ENCODE measurements at regions not wholly inside any gene's neighbourhood (a gene's known extent, or its start where the extent isn't known, plus 50 kb on each side); places are given as distances from the start of the nearest gene placed in this dataset.

GRCh38 chr6:21323577-21323976, 270.0 kb upstream of the SOX4 start:
- Histone ChIP-seq H4K20me1 (ENCODE audit: control insufficient read depth, insufficient read depth, low read length, poor library complexity, severe bottlenecking) (no peaks in the 10 kb centered on the region), H3K4me2 (replicated peaks; ENCODE audit: low read depth, low read length, poor library complexity, severe bottlenecking) (no peak overlapping the region), H3K79me2 (ENCODE audit: control insufficient read depth, insufficient read depth, low read length) (no peaks in the 10 kb centered on the region), H3K4me1 (ENCODE audit: control insufficient read depth in 2 of 2, insufficient read depth in 2 of 2, low read length in 2 of 2) (no peaks in the 10 kb centered on the region), H3K4me3 (ENCODE audit: control extremely low read depth in 1 of 5, extremely low read depth in 1 of 5, insufficient read depth in 1 of 5, low read depth in 2 of 5, low read length in 4 of 5) (no peak overlapping the region), H3K36me3 (replicated peaks in 1 of 2; ENCODE audit: control extremely low read depth in 1 of 2, control insufficient read depth in 1 of 2, extremely low read depth in 1 of 2, insufficient read depth in 2 of 2, low read length in 1 of 2) (no peaks in the 10 kb centered on the region), H3K27me3 (replicated peaks in 1 of 4; ENCODE audit: control extremely low read depth in 1 of 4, control insufficient read depth in 3 of 4, insufficient read depth in 4 of 4, low read length in 3 of 4) (no peaks in the 10 kb centered on the region), H2AFZ (ENCODE audit: insufficient read depth, low read depth, low read length, poor library complexity, severe bottlenecking) (no peak overlapping the region), H3K9me3 (ENCODE audit: control extremely low read depth in 1 of 3, control insufficient read depth in 2 of 3, insufficient read depth in 1 of 3, low read length in 2 of 3) (no peaks in the 10 kb centered on the region), H3K9ac (ENCODE audit: low read length) (no peak overlapping the region), H3K27ac (ENCODE audit: low read length in 2 of 2) (no peak overlapping the region)
- ATAC-seq (ENCODE audit: low read depth) (no peak), DNase-seq (no peak)
- POLR2A ChIA-PET = no interaction called here
- H3K4me3 Mint-ChIP-seq = no peak overlapping the region
- peaks cover 6% of the 10 kb centered on the region for H3K9me3 Mint-ChIP-seq (ENCODE audit: insufficient read depth)
- TF ChIP-seq EZH2 (IDR thresholded peaks at IDR 0.05; ENCODE audit: borderline replicate concordance, insufficient read depth, low read depth, low read length, poor library complexity, severe bottlenecking) (no peak), CTCF (IDR thresholded peaks at IDR 0.05) (no peak)
- intact Hi-C loops (cut with micrococcal nuclease) = no loop called here
- no peak overlapping the region for H3K27ac Mint-ChIP-seq
- CTCF ChIA-PET = no interaction called here
- peaks cover 8% of the 10 kb centered on the region for H3K27me3 Mint-ChIP-seq
- no peaks in the 10 kb centered on the region for H3K4me1 Mint-ChIP-seq
- WGBS (ENCODE audit: insufficient coverage) = 96% methylated on average over 11 of the region's 14 CpGs

GRCh38 chr6:21325201-21325856, 268.2 kb upstream of the SOX4 start:
- no peaks in the 10 kb centered on the region for H3K9me3 Mint-ChIP-seq (ENCODE audit: insufficient read depth)
- POLR2A ChIA-PET = no interaction called here

More at GRCh38 chr6:21325201-21325856, 268.2 kb upstream of the SOX4 start:
- H3K4me1 Mint-ChIP-seq = no peaks in the 10 kb centered on the region
- Histone ChIP-seq H3K4me2 (replicated peaks; ENCODE audit: low read depth, low read length, poor library complexity, severe bottlenecking) (no peak overlapping the region), H2AFZ (ENCODE audit: insufficient read depth, low read depth, low read length, poor library complexity, severe bottlenecking) (no peak overlapping the region), H3K9ac (ENCODE audit: low read length) (no peak overlapping the region), H3K27ac (ENCODE audit: low read length in 2 of 2) (no peak overlapping the region), H4K20me1 (ENCODE audit: control insufficient read depth, insufficient read depth, low read length, poor library complexity, severe bottlenecking) (no peaks in the 10 kb centered on the region), H3K27me3 (replicated peaks in 1 of 4; ENCODE audit: control extremely low read depth in 1 of 4, control insufficient read depth in 3 of 4, insufficient read depth in 4 of 4, low read length in 3 of 4) (no peaks in the 10 kb centered on the region), H3K4me1 (ENCODE audit: control insufficient read depth in 2 of 2, insufficient read depth in 2 of 2, low read length in 2 of 2) (no peaks in the 10 kb centered on the region), H3K79me2 (ENCODE audit: control insufficient read depth, insufficient read depth, low read length) (no peaks in the 10 kb centered on the region), H3K4me3 (ENCODE audit: control extremely low read depth in 1 of 5, extremely low read depth in 1 of 5, insufficient read depth in 1 of 5, low read depth in 2 of 5, low read length in 4 of 5) (no peak overlapping the region), H3K36me3 (replicated peaks in 1 of 2; ENCODE audit: control extremely low read depth in 1 of 2, control insufficient read depth in 1 of 2, extremely low read depth in 1 of 2, insufficient read depth in 2 of 2, low read length in 1 of 2) (no peaks in the 10 kb centered on the region), H3K9me3 (ENCODE audit: control extremely low read depth in 1 of 3, control insufficient read depth in 2 of 3, insufficient read depth in 1 of 3, low read length in 2 of 3) (no peaks in the 10 kb centered on the region)
- CTCF ChIA-PET = interaction anchor here (0.7 kb wide), 1 partner anchor 11 kb away, joined by 3 read pairs; no protein-coding TSS in a partner anchor
- DNase-seq (no peak), ATAC-seq (ENCODE audit: low read depth) (no peak)
- TF ChIP-seq EZH2 (IDR thresholded peaks at IDR 0.05; ENCODE audit: borderline replicate concordance, insufficient read depth, low read depth, low read length, poor library complexity, severe bottlenecking) = no peak
- no peak for TF ChIP-seq CTCF (IDR thresholded peaks at IDR 0.05)
- H3K27ac Mint-ChIP-seq = no peak overlapping the region
- no peak overlapping the region for H3K4me3 Mint-ChIP-seq
- 100% methylated on average over 1 of the region's 6 CpGs for WGBS (ENCODE audit: insufficient coverage)
- intact Hi-C loops (cut with micrococcal nuclease) = no loop called here
- H3K27me3 Mint-ChIP-seq = peaks cover 8% of the 10 kb centered on the region

Data from B cell (primary cell).